NB4 (cell line): ENCODE measurements at regions not wholly inside any gene's neighbourhood (a gene's known extent, or its start where the extent isn't known, plus 50 kb on each side); places are given as distances from the start of the nearest gene placed in this dataset.

ENCODE experiments used
- MYC ChIP-seq: IDR thresholded peaks from 2 replicates; pipeline ENCODE4 v1.6.1; 2011; ENCODE audit warnings: low read depth, low read length
- POLR2A ChIP-seq: IDR thresholded peaks from 2 replicates; pipeline ENCODE4 v1.6.1; 2011; ENCODE audit warnings: mild to moderate bottlenecking; ENCODE audit not compliant: insufficient read length; ENCODE audit errors: extremely low read depth
- TF ChIP-seq, protein P1 (sequence below): IDR thresholded peaks from one replicate; pipeline ENCODE4 v1.5.1; 2012; ENCODE audit warnings: low read depth, low read length
- TF ChIP-seq, protein P2 (sequence below): IDR thresholded peaks from 2 replicates; pipeline ENCODE4 v1.6.1; 2011; ENCODE audit warnings: low read depth, low read length

DNA sequence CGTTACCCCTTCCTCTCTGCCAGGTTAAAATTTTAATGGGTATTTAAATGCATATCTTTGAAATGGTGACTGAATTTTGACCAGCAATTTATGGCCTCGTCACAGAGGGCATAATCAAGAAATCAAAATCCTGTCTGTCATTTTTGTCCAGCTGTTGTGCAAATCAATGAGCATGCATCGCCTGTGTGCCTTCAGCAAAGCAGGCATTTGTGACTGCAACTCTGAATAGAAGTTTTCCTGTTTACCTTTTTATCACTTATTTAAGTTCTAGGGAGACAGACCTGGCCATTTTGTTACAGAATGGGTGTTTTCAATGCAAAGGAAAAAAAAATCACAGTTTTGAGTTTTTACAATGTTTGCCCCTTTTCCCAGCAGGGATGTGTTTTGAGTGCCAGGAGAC lies 107.4 kb downstream of the PPM1A start:
- TF ChIP-seq, protein P1, sequence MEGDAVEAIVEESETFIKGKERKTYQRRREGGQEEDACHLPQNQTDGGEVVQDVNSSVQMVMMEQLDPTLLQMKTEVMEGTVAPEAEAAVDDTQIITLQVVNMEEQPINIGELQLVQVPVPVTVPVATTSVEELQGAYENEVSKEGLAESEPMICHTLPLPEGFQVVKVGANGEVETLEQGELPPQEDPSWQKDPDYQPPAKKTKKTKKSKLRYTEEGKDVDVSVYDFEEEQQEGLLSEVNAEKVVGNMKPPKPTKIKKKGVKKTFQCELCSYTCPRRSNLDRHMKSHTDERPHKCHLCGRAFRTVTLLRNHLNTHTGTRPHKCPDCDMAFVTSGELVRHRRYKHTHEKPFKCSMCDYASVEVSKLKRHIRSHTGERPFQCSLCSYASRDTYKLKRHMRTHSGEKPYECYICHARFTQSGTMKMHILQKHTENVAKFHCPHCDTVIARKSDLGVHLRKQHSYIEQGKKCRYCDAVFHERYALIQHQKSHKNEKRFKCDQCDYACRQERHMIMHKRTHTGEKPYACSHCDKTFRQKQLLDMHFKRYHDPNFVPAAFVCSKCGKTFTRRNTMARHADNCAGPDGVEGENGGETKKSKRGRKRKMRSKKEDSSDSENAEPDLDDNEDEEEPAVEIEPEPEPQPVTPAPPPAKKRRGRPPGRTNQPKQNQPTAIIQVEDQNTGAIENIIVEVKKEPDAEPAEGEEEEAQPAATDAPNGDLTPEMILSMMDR = no peak
- TF ChIP-seq POLR2A (no peak), MYC (no peak)
- TF ChIP-seq, protein P2, sequence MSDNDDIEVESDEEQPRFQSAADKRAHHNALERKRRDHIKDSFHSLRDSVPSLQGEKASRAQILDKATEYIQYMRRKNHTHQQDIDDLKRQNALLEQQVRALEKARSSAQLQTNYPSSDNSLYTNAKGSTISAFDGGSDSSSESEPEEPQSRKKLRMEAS = no peak
